LNCaP clone FGC (cell line): ENCODE measurements at regions not wholly inside any gene's neighbourhood (a gene's known extent, or its start where the extent isn't known, plus 50 kb on each side); places are given as distances from the start of the nearest gene placed in this dataset.

Experiments used
- DNase-seq: peaks from one replicate; pipeline ENCODE4 v3.0.0-alpha.2; 2011; ENCODE audit warnings: low read depth
- H3K4me3 ChIP-seq: 2 replicates; pipeline ENCODE4 v1.5.1; 2011; ENCODE audit warnings: mild to moderate bottlenecking, low read depth, low read length, control low read depth
- CTCF ChIP-seq: IDR thresholded peaks from 2 replicates; pipeline ENCODE4 v1.5.1; 2012; ENCODE audit warnings: mild to moderate bottlenecking; ENCODE audit not compliant: control insufficient read depth, insufficient read depth; ENCODE audit errors: extremely low read depth

- DNase-seq: no peak
- H3K4me3 ChIP-seq: no peak overlapping the region
- TF ChIP-seq CTCF: no peak
These were observed 1398.3 kb downstream of the DSC3 start for GRCh38 chr18:29644276-29644675.

- no peak for DNase-seq
- H3K4me3 ChIP-seq: no peak overlapping the region
- no peak for TF ChIP-seq CTCF
These were observed 1413.0 kb downstream of the DSC3 start for GRCh38 chr18:29629493-29630036.

GRCh38 chr18:29626094-29626493 lies 1416.4 kb downstream of the DSC3 start:
- TF ChIP-seq CTCF: no peak
- DNase-seq: no peak
- H3K4me3 ChIP-seq: no peak overlapping the region

- TF ChIP-seq CTCF: no peak
- H3K4me3 ChIP-seq: no peak overlapping the region
- no peak for DNase-seq
These were observed 1425.7 kb downstream of the DSC3 start for GRCh38 chr18:29616867-29617266.

DNA sequence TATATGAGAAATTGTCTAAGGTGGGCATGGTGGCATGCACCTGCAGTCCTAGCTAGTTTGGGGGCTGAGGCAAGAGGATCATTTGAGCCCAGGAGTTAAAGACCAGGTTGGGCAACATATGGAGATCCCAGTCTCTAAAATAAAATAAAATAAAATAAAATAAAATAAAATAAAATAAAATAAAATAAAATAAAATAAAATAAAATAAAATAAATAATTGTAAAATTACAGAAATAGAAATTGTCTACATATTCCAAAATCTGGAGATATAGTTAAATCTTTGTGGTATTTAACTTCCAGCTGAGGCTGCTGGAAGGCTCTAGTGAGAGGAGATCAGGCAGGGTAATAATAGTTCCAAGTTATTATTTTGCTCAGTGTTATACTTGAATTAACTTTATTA lies 1432.1 kb upstream of the CDH2 start:
- no peak for TF ChIP-seq CTCF
- no peak for DNase-seq
- no peak overlapping the region for H3K4me3 ChIP-seq

DNA sequence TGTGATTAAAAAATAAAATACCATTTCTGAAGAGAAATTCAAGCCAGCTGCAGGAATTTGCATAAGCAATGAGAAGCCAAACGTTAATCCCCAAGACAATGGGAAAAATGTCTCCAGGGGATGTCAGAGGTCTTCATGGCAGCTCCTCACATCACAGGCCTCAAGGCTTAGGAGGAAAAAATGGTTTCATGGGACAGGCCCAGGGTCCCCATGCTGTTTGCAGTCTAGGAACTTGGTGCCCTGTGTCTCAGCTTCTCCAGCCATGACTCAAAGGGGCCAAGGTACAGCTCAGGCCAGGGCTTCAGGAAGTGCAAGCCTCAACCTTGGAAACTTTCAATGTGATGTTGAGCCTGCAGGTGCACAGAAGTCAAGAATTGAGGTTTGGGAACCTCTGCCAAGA lies 1428.4 kb upstream of the CDH2 start:
- no peak for DNase-seq
- H3K4me3 ChIP-seq: no peak overlapping the region
- no peak for TF ChIP-seq CTCF

DNA sequence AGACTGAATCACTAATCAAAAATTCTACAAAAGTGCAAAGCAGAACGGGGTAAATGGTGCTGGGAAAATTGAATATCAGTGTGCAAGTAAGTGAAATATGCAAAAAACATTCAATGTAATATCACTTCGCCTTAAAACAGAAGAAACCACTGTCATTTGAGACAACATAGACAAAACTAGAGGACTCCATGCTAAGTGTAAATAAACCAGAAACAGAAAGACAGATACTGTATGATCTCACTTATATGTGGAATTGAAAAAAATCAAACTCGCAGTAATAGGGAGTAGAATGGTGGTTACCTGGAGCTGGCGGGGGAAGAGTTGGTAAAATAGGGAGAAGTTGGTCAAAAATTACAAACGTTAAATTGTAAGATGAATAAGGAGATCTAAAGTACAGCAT lies 1420.0 kb upstream of the CDH2 start:
- no peak for TF ChIP-seq CTCF
- DNase-seq: no peak
- no peak overlapping the region for H3K4me3 ChIP-seq
